ENCODE measurements at regions not wholly inside any gene's neighbourhood (a gene's known extent, or its start where the extent isn't known, plus 50 kb on each side); places are given as distances from the start of the nearest gene placed in this dataset.

- TF ChIP-seq POLR2AphosphoS5 (IDR thresholded peaks at IDR 0.05) (no peak), CTCF (IDR thresholded peaks at IDR 0.05) (no peak)
These were observed 172.6 kb upstream of the PDZRN3 start for GRCh38 chr3:73797311-73797710.
